ENCODE measurements at regions not wholly inside any gene's neighbourhood (a gene's known extent, or its start where the extent isn't known, plus 50 kb on each side); places are given as distances from the start of the nearest gene placed in this dataset.

DNA sequence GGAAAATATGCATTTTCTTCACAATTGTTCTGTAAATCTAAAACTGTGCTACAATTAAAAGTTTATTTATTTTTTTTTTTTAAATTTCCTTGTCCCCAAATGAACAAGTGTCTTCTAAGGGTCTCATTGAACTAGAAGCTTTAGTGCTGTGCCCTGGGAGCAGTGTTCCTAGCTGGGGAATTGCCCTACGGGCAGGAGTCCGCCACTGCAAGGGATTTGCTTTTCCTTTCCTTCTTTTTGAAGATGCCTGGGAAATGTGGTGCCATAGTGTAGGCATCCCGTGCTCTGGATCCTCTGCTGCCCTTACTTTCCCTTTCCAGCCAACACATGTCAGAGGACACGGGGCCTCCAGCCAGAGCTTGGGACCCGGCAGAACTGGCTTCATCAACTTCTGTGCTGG, 177.1 kb upstream of the CTBP2 start:
- TF ChIP-seq, protein P1, sequence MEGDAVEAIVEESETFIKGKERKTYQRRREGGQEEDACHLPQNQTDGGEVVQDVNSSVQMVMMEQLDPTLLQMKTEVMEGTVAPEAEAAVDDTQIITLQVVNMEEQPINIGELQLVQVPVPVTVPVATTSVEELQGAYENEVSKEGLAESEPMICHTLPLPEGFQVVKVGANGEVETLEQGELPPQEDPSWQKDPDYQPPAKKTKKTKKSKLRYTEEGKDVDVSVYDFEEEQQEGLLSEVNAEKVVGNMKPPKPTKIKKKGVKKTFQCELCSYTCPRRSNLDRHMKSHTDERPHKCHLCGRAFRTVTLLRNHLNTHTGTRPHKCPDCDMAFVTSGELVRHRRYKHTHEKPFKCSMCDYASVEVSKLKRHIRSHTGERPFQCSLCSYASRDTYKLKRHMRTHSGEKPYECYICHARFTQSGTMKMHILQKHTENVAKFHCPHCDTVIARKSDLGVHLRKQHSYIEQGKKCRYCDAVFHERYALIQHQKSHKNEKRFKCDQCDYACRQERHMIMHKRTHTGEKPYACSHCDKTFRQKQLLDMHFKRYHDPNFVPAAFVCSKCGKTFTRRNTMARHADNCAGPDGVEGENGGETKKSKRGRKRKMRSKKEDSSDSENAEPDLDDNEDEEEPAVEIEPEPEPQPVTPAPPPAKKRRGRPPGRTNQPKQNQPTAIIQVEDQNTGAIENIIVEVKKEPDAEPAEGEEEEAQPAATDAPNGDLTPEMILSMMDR (IDR thresholded peaks at IDR 0.05; ENCODE audit: extremely low read depth in 1 of 2, insufficient read depth in 1 of 2, low read depth in 1 of 2, low read length in 2 of 2): no peak
- no peak for TF ChIP-seq GATA2 (IDR thresholded peaks at IDR 0.05; ENCODE audit: insufficient read depth, insufficient read length, low read depth, low read length)
- no peak for TF ChIP-seq EZH2 (IDR thresholded peaks at IDR 0.05; ENCODE audit: borderline replicate concordance, low read depth, low read length, severe bottlenecking)
- no peak for TF ChIP-seq POLR2AphosphoS5 (IDR thresholded peaks at IDR 0.05; ENCODE audit: insufficient read depth, low read depth, low read length)
